Liver (tissue), 3 donors: ENCODE measurements at regions not wholly inside any gene's neighbourhood (a gene's known extent, or its start where the extent isn't known, plus 50 kb on each side); places are given as distances from the start of the nearest gene placed in this dataset.

Experiments
- ATF3 ChIP-seq: IDR thresholded peaks from 2 replicates; pipeline ENCODE4 v1.6.1; 2016; ENCODE audit warnings: antibody characterized with exemption
- FOXA1 ChIP-seq: IDR thresholded peaks from 2 replicates; pipeline ENCODE4 v1.6.1; 2016; ENCODE audit warnings: antibody characterized with exemption
- GABPA ChIP-seq, 2 donors: IDR thresholded peaks in 1 of 2; conservative IDR thresholded peaks in 1 of 2; 2 replicates each; pipeline ENCODE4 v1.6.1; 2016; ENCODE audit warnings: antibody characterized with exemption in 2 of 2, mild to moderate bottlenecking in 1 of 2, moderate library complexity in 1 of 2
- JUND ChIP-seq, 2 donors: IDR thresholded peaks; 2 replicates each; pipeline ENCODE4 v1.6.1; 2016; ENCODE audit warnings: antibody characterized with exemption in 2 of 2
- REST ChIP-seq: IDR thresholded peaks from 2 replicates; pipeline ENCODE4 v1.6.1; 2016; ENCODE audit warnings: antibody characterized with exemption, mild to moderate bottlenecking
- RXRA ChIP-seq, 2 donors: IDR thresholded peaks; 2 replicates each; pipeline ENCODE4 v1.6.1; 2017 to 2018; ENCODE audit warnings: antibody characterized with exemption in 2 of 2, mild to moderate bottlenecking in 1 of 2
- SP1 ChIP-seq: IDR thresholded peaks from 2 replicates; pipeline ENCODE4 v1.6.1; 2018; ENCODE audit warnings: antibody characterized with exemption, mild to moderate bottlenecking
- TAF1 ChIP-seq: conservative IDR thresholded peaks from 2 replicates; pipeline ENCODE4 v1.6.1; 2016; ENCODE audit warnings: antibody characterized with exemption, mild to moderate bottlenecking
- YY1 ChIP-seq: IDR thresholded peaks from 2 replicates; pipeline ENCODE4 v1.6.1; 2016; ENCODE audit warnings: antibody characterized with exemption, mild to moderate bottlenecking
- TF ChIP-seq, protein P1 (sequence below): fragments of 150-350 bp; IDR thresholded peaks from 2 replicates; pipeline ENCODE4 v1.5.1; 2017; ENCODE audit warnings: improper control_type of control experiment, low read depth, low read length; ENCODE audit not compliant: missing input control
- TF ChIP-seq, protein P2 (sequence below): IDR thresholded peaks from 2 replicates; pipeline ENCODE4 v1.6.1; 2016; ENCODE audit warnings: antibody characterized with exemption
- donor health status: healthy.
- donor health status: healthy.

- TF ChIP-seq RXRA (IDR thresholded peaks at IDR 0.05) (no peak), YY1 (no peak), SP1 (no peak), FOXA1 (no peak), REST (no peak), TAF1 (no peak), ATF3 (no peak), GABPA (IDR thresholded peaks at IDR 0.05 in 1 of 2, conservative IDR thresholded peaks at IDR 0.05 in 1 of 2) (no peak), JUND (IDR thresholded peaks at IDR 0.05) (no peak)
- TF ChIP-seq, protein P1, sequence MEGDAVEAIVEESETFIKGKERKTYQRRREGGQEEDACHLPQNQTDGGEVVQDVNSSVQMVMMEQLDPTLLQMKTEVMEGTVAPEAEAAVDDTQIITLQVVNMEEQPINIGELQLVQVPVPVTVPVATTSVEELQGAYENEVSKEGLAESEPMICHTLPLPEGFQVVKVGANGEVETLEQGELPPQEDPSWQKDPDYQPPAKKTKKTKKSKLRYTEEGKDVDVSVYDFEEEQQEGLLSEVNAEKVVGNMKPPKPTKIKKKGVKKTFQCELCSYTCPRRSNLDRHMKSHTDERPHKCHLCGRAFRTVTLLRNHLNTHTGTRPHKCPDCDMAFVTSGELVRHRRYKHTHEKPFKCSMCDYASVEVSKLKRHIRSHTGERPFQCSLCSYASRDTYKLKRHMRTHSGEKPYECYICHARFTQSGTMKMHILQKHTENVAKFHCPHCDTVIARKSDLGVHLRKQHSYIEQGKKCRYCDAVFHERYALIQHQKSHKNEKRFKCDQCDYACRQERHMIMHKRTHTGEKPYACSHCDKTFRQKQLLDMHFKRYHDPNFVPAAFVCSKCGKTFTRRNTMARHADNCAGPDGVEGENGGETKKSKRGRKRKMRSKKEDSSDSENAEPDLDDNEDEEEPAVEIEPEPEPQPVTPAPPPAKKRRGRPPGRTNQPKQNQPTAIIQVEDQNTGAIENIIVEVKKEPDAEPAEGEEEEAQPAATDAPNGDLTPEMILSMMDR, result no peak
- TF ChIP-seq, protein P2, sequence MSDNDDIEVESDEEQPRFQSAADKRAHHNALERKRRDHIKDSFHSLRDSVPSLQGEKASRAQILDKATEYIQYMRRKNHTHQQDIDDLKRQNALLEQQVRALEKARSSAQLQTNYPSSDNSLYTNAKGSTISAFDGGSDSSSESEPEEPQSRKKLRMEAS, result no peak
These were observed 691.5 kb downstream of the KCTD8 start for GRCh38 chr4:43757147-43757546.
